GM19238 (cell line): ENCODE measurements at regions not wholly inside any gene's neighbourhood (a gene's known extent, or its start where the extent isn't known, plus 50 kb on each side); places are given as distances from the start of the nearest gene placed in this dataset.

ENCODE experiments used
- DNase-seq: peaks from one replicate; pipeline ENCODE4 v3.0.0; 2011; ENCODE audit warnings: low spot score; ENCODE audit not compliant: insufficient read length

DNA sequence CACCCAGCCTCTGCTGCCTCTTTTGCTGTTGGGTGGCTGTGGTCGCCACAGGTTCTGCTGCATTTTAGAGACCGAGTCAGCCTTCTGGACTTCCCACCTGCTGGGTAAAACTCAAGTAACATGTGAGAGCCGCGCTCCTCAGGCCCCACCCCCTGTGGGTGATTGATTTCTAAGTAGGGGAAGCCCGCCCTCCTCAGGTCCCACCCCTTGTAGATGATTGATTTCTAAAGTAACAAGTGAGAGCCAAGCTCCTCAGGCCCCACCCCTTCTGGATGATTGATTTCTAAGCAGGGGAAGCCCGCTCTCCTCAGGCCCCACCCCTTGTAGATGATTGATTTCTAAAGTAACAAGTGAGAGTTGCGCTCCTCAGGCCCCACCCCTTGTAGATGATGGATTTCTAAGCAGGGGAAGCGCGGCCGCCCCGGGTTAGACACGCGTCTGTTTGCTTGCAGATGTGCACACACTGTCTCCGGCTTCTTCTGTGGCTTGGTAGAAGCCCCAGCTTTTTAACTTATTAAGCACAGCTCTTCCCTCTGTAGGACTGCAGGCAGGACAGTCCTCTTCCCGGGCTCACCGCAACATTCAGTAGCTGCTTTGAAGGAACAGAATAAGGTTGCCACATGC, 83.4 kb downstream of the FAM43A start:
- DNase-seq: peak; percentile 81

DNA sequence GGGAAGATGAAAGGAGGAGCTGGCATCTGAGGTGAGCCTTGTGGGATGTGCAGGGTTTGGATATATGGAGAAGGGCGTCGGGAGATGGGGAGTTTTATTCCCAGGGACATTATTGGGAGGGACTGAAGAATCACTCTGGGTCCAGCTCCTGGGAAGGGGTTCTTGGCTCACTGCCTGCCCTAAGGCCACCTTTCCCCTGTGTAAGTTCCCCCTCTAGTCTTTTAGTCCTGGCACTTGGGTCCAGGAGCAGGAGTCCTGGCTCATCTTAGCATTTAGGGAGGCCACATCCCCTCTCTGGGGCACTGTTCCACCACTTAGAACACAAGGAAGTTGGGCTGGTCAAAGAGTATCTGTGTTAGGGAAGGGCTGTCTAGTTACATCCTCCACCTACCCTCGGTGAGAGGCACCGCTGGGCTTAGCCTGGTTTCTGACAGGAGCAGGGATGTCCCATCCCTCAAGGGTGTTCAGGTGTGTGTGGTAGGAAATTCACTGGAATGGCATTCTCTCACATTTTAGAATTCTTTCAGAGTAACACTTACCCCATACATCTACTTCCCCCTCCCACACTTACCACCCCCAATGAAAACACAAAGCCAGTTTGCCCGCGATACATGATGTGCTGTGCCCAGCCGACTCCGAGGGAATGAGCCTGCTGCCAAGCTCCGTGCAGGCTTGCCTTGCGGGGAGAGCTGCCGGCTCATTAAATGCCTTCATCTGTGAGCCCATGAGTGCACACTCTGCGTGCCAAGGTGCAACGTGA, 86.7 kb downstream of the FAM43A start:
- DNase-seq: no peak

DNA sequence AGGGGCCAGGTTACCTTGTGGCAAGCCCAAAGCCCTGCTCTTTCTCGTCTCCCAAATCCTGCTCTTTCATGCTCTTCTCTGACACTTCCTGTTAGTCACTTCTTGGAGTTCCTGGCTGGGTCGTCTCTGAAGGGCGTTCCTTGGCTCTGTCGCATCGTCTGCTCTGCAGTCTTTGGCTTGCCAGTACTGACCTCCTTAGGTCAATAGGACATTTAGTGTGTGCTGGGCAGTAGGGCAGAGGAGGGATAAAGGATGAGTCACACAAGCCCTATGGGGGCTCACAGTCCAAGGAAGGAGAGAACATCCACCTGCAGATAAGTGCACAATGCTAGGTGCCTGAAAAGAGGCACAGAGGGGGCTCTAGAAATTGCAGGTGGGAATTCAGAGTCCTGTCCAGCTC, 87.5 kb downstream of the FAM43A start:
- DNase-seq: no peak

DNA sequence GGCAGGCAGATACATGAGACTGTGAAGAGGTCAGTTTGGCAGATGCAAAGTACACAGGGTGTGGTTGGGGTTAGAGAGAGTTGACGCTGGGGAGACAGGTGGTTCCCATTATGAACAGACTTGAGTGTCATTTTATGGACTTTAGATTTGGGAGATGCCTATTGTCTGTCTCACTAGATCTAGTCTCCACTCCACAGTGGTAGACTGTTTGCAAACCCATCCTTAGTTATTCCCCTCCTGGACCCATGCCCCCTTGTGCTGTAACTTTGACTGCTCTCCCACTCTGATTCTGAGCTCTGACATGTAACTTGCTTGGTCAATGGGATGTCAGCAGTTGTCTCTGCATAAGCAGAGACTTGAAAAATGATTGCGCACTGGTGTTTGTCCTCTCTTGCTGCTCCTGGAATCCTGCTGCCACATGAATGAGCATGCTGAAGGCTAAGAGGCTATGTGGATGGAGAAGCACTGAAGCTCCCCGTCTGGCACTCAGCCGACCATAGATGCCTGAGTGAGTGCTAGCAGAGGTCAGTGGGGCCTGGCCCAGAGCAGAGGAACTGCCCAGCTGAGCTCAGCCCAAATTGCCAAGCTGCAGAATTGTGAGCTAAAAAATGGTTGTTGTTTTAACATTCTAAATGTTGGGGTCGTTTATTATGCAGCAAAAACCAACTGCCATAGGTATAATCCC, 88.2 kb downstream of the FAM43A start:
- no peak for DNase-seq

DNA sequence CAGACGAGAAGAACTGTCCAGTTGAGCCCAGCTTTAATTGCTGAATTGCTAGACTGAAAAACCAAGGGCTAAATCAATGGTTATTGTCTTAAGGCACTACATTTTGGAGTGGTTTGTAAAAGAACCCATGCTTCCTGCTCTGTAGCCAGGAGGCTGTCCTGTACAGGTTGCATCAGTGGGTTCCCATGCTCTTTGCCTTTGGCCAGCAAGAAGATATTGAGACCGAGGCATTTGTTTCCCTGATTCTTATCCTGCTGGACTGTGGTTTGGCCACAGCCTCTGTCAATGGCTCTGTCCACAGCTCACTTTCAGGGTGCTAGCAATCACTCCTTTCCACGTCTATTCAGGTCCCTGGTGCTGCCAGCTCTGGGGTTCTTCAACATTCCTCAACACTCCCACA, 89.6 kb downstream of the FAM43A start:
- DNase-seq: no peak

DNA sequence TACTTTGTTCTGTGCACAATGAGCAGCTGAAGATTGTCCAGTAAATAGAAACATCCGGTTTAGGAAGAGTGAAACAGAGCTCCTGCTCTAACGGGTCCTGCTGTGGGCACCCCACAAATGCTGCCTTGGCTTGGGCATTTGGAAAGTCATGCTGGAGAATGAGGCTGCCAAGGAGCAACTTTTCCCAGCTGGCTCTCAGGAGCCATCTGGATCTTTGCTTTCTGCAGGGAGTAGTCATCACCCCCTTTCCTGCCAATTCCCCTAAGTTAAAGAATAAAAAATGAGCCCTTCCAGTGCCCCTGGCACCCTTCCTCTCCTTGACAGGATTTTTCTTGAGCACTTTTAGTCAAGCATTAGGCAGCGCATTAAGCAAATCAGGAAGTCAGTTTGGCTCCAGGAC, 90.0 kb downstream of the FAM43A start:
- DNase-seq: no peak

DNA sequence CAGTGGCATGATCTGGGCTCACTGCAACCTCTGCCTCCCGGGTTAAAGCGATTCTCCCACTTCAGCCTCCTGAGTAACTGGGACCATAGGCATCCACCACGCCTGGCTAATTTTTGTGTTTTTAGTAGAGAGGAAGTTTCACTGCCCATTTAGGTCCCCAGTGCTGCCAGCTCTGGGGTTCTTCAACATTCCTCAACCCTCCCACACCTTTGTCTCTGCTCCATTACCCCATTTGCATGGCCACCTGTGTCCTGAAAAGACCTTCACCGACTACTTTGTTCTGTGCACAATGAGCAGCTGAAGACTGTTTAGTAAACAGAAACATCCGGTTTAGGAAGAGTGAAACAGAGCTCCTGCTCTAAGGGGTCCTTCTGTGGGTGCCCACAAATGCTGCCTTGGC, 92.0 kb downstream of the FAM43A start:
- DNase-seq: no peak

DNA sequence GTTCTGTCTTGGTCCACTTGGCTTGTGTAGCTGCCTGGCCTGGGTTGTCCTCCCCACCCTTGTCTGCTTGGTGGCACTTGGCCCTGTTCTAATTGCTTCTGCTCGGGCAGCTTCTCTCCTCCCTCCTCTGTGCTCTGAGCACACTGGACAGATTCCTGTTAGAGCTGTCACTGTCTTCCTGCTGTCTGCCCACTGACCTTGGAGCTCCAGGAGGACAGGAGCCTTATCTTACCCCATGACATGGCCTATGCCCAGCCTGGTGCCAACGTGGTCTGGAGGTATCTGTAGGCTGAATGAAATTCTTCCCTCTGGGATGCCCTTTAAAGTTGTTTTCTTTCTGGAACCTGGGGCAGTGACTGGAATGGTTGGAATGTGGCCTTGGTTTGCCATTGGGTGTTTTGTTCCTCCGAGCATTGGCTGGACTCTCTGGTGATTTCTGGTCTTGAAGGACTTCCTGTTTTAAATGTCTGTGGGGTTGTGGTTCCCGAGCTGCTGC, 94.1 kb downstream of the FAM43A start:
- no peak for DNase-seq

DNA sequence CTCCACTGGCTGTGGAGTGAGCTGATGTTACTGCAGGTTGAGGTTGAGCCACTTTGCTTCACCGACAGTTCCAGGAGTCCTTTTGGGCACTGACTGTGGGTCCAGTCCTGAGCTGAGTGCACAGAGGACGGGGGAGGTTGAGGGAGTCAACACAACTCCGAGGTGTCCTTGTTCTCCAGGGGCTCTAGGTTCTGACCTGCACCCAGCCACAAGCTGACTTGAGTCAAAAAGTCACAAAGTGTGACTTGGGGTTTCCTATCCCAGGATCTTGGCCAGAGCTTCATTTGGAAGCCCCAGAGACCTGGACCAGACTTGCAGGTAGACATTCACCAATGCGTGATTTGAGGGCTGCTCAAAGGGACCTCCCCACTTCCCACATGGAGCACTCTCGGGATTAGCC, 95.0 kb downstream of the FAM43A start:
- DNase-seq: no peak

DNA sequence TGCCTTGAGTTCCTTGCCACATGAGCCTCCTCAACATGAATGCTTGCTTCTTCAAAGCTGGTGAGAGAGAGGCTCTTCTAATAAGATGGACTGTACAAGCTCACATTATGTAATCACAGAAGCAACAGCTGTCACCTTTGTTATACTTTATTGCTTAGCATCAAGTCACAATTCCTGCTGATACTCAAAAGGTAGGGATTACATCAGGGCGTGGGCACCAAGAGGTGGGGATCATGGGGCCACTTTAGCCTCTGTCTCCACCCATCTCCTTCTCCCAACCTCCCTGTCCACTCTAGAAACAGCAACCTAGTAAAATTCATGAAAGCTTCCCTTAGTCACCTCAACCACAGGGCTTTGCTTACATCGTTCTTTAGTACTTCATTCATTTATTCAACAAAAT, 95.9 kb downstream of the FAM43A start:
- DNase-seq: no peak

DNA sequence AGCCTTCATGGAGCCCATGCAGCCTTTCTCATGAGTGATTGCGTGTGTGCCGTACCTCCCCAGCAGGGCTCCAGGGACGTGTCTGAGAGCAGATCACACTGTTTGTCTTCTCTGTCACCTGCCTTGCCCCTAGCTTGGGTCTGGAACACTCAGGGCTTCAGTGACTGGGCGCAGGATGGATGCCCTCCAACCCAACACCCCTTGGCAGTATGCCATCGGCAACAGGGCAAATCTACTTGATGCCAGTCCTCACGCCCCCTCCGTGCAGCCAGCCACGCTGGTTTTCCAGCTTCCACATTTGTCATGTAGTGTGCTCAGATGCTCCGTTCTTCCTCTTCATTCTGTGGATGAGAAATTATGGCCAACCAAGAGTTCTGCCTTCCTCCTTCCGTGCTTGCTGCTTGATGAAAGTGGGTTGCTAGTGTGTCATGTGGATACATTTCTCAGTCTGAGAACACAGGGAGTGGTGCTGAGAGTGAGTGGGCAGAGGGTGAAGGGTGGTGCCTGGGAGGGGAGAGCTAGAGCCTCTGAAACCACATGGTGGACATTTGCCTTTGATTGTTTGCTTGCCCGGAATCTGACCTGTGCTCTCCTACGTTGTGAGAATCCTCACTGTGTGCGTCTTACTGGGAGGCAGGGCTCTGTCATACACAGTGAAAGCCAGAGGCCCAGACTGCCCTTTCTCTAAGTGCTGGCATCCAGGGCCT, 97.2 kb downstream of the FAM43A start:
- no peak for DNase-seq

DNA sequence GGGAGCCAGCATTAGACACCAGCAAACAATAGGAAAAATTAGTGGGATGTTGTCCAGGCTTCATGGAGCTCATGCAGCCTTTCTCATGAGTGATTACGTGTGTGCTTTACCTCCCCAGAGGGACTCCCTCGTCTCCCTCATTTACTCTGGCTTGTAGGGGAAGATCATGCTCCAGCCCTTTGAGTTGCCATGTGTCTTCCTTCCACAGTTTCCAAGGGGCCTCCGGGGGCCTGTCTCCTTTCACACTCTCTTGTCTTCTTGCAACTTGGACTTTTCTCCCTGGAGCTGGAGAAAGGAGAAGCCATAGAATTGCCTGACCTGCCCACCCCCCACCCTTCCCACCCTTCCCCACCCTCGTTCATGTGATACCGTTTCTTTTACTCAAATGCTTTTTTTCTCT, 98.7 kb downstream of the FAM43A start:
- DNase-seq: no peak

DNA sequence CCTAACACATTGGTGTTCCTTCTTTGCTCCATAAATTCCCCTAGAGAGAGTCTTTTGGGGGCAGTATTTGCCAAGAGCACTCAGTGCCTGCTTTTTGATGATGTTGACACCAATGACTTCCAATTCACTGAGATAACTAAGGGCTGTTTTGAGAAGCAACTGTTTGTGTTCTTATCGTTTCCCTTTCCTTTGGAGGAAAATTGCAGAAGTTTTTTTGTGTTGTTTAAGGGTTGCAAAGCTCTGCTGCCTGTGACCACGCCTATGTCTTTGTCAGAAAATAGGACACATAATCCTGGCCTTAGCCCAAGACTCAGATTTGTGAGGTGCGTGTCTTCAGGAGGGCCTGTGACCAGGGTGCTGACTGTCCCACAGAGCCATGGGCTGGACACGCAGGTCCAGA, 99.6 kb downstream of the FAM43A start:
- no peak for DNase-seq

DNA sequence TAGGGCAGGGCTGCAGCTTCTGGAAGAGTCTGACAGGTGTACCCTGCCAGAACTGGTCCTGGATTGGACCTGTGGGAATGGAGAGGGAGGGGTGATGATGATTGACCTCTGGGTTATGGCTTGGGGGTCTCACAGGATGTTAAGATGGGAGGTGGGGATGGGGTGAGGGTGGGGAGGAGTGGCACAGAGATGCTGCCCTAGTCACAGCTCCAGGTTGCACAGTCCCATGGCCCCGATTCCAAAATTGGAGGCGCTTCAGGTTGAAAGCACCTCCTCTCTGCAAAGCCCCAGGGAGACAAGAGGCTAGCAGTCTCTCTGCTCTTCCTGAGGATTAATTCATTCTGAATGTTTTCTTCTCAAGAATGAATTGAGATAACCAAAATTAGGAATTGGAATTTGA, 101.4 kb downstream of the FAM43A start:
- no peak for DNase-seq

DNA sequence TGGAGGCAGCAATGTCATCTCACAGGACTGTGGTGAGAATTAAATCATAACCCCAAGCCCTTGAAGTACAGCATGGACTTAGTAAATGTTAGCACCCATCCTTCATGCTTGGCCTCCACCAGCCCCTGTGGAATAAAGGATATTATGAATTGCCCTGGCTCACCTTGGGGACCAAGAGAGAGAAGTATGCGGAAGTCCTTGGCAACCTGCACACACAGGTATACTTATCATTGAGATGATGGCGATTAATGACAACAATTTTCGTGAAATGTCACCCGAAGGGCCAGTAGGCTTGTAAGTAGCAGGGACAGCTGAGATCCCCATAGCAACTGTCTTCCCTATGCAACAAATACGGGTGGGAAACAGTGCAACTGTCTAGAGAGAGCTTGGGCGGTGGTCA, 102.0 kb downstream of the FAM43A start:
- DNase-seq: no peak

DNA sequence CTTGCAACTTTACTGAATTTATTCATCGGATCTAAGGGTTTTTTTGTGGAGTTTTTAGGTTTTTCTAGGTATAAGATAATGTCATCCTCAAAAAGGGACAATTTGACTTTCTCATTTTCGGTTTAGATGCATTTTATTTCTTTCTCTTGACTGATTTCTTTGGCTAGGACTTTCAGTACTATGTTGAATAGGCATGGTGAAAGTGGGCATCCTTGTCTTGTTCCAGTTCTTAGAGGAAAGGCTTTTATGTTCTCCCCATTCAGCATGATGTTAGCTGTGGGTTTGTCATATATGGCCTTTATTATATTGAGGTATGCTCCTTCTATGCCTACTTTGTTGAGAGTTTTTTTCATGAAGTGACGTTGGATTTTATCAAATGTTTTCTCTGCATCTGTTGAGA, 106.7 kb downstream of the FAM43A start:
- DNase-seq: no peak

DNA sequence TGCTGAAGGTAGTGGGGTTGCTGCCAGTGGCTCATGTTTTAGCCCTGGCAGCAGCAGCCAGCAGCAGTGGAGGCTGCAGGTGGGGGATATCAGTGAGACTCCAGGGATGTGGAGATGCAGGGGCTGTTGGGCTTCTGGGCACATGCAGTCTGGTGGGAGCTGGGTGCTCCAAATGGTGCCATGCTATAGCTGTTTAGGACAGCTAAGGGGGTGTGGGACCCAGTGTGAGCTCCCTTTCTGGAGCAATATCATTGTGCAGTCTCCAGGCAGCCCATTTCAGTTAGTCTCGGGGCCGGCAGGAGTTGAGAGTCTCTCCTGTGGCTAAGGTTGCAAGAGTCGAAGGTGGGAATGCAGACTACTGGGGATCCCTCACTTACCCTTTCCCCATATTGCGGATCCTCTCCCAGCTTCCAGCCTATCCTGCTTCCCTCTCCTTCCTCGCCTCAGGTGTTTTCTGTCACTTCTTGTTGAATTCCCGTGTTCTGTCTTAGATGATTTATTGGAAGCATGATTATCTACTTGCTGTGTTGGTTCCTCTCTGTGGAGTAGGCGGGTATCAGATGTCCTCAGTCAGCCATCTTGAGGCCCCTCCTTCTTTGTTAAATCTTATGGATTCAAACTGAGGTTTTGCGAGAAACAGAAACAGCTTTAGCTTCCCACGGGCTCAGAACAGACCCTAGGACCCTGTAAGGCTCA, 112.0 kb downstream of the FAM43A start:
- DNase-seq: no peak

DNA sequence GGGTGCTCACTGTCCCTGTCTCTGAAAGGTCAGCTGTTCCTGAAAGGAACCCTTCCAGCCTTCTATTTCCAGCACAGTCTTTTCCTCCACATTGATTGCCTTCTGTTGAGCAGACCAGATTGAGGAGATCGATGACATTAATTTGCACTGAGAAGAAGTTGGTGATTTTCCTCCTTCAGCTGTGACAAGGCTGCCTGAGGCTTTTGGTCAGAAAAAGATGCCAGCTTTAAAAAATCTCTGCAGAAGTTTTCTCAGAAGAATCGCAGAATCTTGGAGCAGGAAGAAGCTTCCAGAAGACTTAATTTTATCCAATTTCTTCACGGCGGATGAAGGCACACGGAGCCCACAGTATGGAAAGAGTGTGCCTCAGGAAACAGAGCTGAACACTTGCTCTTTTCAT, 112.8 kb downstream of the FAM43A start:
- DNase-seq: no peak

DNA sequence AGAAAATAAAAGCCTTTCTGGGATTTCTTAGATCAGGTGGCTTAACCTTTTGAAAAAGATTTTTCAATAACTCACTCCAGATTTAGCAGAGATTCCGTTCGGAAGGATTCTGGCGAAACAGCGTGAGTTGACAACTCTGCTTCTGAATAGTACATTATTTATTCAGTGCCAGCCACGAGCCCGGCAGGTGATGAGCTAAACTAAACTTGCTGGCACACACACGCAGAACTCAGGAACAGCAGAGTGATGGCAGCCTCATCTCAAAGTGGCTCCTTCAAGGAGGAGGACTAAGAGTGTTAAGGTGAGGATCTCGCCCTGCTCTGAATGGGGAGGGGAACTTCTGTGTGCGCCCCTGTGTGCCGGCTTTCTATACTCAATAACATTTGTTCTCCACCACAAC, 114.3 kb downstream of the FAM43A start:
- no peak for DNase-seq

DNA sequence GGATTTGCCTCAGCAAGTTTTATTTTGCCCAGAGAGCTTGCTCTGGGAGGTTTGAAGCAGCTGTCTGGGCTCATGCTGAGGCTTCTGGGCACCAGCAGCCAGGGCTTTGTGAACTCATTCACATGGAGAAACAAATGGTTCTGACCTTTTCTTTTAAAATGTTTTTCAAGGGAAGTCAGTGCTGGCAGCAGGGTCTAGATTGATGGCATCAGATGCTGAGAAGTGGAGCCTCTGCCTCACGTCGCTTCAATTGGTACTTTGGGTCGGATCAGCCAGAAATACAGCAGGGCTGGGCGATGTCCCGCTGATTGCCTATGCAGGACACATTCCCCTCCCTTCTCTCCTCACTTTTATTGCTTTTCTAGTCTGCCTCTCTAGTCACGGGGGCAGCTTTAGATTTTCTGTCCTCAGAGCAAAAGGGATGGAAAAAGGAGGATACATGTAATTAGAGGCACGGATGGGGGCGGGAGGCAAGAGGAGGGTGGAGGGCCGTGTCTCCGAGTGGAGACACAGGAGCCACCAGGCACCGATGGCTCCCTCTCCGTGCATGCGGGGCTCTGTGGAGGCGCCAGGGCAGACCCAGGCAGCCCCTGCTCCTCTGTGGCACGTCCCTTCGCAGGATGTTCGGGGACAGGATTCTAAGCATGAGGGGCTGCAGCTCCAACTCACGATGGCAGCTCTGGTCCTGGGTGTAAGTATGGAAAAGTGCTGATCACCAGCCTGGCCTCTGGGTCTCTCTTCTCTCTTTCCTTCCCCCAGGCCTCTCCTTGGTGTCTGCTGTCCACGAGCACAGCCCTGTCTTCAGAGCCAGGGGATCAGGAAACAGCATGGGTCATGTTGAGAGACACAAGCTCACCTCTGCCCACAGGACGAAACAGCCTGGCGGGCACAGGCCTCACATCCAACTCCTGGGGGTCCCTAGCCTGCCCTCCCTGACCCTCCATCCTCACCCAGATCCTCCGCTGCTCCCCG, 116.1 kb downstream of the FAM43A start:
- DNase-seq: no peak
